ENCODE measurements at regions not wholly inside any gene's neighbourhood (a gene's known extent, or its start where the extent isn't known, plus 50 kb on each side); places are given as distances from the start of the nearest gene placed in this dataset.

GRCh38 chr18:28947900-28948299 lies 771.0 kb upstream of the CDH2 start:
- TF ChIP-seq, protein P1, sequence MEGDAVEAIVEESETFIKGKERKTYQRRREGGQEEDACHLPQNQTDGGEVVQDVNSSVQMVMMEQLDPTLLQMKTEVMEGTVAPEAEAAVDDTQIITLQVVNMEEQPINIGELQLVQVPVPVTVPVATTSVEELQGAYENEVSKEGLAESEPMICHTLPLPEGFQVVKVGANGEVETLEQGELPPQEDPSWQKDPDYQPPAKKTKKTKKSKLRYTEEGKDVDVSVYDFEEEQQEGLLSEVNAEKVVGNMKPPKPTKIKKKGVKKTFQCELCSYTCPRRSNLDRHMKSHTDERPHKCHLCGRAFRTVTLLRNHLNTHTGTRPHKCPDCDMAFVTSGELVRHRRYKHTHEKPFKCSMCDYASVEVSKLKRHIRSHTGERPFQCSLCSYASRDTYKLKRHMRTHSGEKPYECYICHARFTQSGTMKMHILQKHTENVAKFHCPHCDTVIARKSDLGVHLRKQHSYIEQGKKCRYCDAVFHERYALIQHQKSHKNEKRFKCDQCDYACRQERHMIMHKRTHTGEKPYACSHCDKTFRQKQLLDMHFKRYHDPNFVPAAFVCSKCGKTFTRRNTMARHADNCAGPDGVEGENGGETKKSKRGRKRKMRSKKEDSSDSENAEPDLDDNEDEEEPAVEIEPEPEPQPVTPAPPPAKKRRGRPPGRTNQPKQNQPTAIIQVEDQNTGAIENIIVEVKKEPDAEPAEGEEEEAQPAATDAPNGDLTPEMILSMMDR (IDR thresholded peaks at IDR 0.05; ENCODE audit: control extremely low read depth in 1 of 3, insufficient read depth in 1 of 3, low read depth in 1 of 3, low read length in 3 of 3): no peak
- TF ChIP-seq CREB1 (IDR thresholded peaks at IDR 0.05): no peak
